K562 (cell line): ENCODE measurements at regions not wholly inside any gene's neighbourhood (a gene's known extent, or its start where the extent isn't known, plus 50 kb on each side); places are given as distances from the start of the nearest gene placed in this dataset.

Source experiments
- ATAC-seq: fragments of 200-7000 bp; cut with Tn5 transposase; 3 replicates; pipeline ENCODE4 v1.9.1; 2020; ENCODE audit warnings: moderate library complexity
- BruUV-seq: library from RNA; stranded (reverse); fragments of 400-500 nt; replicated peaks from 2 replicates; lab custom pipeline; 2021; lab: Mats Ljungman, UMichigan
- CTCF ChIA-PET: fragments of 300-600 bp; formaldehyde crosslinking; extraction: SDS; loops from one replicate; lab custom pipeline; 2021; ENCODE audit warnings: low intra/inter-chr PET ratio; lab: Yijun Ruan, JAX
- POLR2A ChIA-PET: fragments of 300-600, 350-650 bp; sonication (Branson Sonifier 250); formaldehyde crosslinking; extraction: SDS; loops from one replicate; lab custom pipeline; 2021; ENCODE audit warnings: antibody characterized with exemption, inconsistent platforms; lab: Yijun Ruan, JAX
- DNase-seq, 4 experiments: peaks; one replicate each; pipeline versions ENCODE4 v3.0.0 to v3.0.0-alpha.2; 2011 to 2018; ENCODE audit warnings: low spot score in 3 of 4, mixed read lengths in 3 of 4; ENCODE audit errors: extremely low read depth in 1 of 4
- FAIRE-seq: peaks from 2 replicates; lab custom pipeline; 2011; peaks lifted over from hg19 to GRCh38; lab: Jason Lieb, UNC
- H2AFZ ChIP-seq: 2 replicates; pipeline ENCODE4 v1.6.0; 2011; ENCODE audit warnings: low read depth, low read length, control low read depth, inconsistent platforms
- H3K27ac ChIP-seq: fragments of 200-600 bp; 3 replicates; pipeline ENCODE4 v1.8.0; 2011; ENCODE audit warnings: low read depth, mild to moderate bottlenecking, control low read depth, inconsistent platforms, low read length, moderate library complexity, mixed read lengths; ENCODE audit errors: extremely low read depth
- H3K27me3 ChIP-seq, 2 experiments: fragments of 300-600 bp in 1 of 2; 2 replicates in 1 of 2; 3 replicates in 1 of 2; pipeline versions ENCODE4 v1.6.0 to v1.8.0; 2011; ENCODE audit warnings: inconsistent platforms in 2 of 2, low read length in 2 of 2, mild to moderate bottlenecking in 1 of 2, mixed read lengths in 1 of 2, moderate library complexity in 1 of 2; ENCODE audit not compliant: control insufficient read depth in 2 of 2, insufficient read depth in 2 of 2
- H3K36me3 ChIP-seq: fragments of 300-600 bp; 3 replicates; pipeline ENCODE4 v1.8.0; 2011; ENCODE audit warnings: mild to moderate bottlenecking, low read length, inconsistent platforms; ENCODE audit not compliant: control insufficient read depth, insufficient read depth
- H3K4me1 ChIP-seq, 2 experiments: fragments of 200-600 bp in 1 of 2; replicated peaks in 1 of 2; 2 replicates in 1 of 2; 3 replicates in 1 of 2; pipeline versions ENCODE4 v1.5.1 to v1.8.0; 2011; ENCODE audit warnings: inconsistent platforms in 2 of 2, low read length in 2 of 2, mild to moderate bottlenecking in 1 of 2, mixed read lengths in 1 of 2, moderate library complexity in 1 of 2; ENCODE audit not compliant: control insufficient read depth in 2 of 2, insufficient read depth in 2 of 2
- H3K4me2 ChIP-seq: 2 replicates; pipeline ENCODE4 v1.6.1; 2011; ENCODE audit warnings: low read length, control low read depth, inconsistent platforms, mixed read lengths; ENCODE audit not compliant: insufficient read depth
- H3K4me3 ChIP-seq: fragments of 200-600 bp; sonication (generic), shearing (Covaris generic); 2 replicates; pipeline ENCODE4 v1.5.1; 2016; ENCODE audit warnings: control low read depth, inconsistent platforms
- H3K79me2 ChIP-seq: fragments of 200-600 bp; 3 replicates; pipeline ENCODE4 v1.8.0; 2011; ENCODE audit warnings: low read length, inconsistent platforms; ENCODE audit not compliant: control insufficient read depth, insufficient read depth
- H3K9ac ChIP-seq, 2 experiments: 2 replicates each; pipeline versions ENCODE4 v1.6.0 to v1.6.1; 2011; ENCODE audit warnings: low read depth in 2 of 2, low read length in 2 of 2, control low read depth in 1 of 2, inconsistent platforms in 1 of 2, mild to moderate bottlenecking in 1 of 2, mixed read lengths in 1 of 2; ENCODE audit not compliant: insufficient read depth in 1 of 2
- H3K9me1 ChIP-seq: one replicate; pipeline ENCODE4 v1.6.0; 2011; ENCODE audit warnings: inconsistent platforms, mild to moderate bottlenecking, low read length, moderate library complexity; ENCODE audit not compliant: control insufficient read depth, insufficient read depth
- H3K9me3 ChIP-seq: replicated peaks from 2 replicates; pipeline ENCODE4 v1.5.1; 2011; ENCODE audit warnings: low read depth, low read length, inconsistent platforms; ENCODE audit not compliant: control insufficient read depth, insufficient read depth
- H4K20me1 ChIP-seq: replicated peaks from 2 replicates; pipeline ENCODE4 v1.6.1; 2011; ENCODE audit warnings: low read length, inconsistent platforms, mixed read lengths; ENCODE audit not compliant: control insufficient read depth, insufficient read depth
- ETS1 ChIP-seq: conservative IDR thresholded peaks from 2 replicates; pipeline ENCODE4 v1.6.1; 2011; ENCODE audit warnings: low read depth, mild to moderate bottlenecking, low read length; ENCODE audit not compliant: control insufficient read depth
- EZH2 ChIP-seq: IDR thresholded peaks from 2 replicates; pipeline ENCODE4 v1.6.1; 2012; ENCODE audit warnings: low read depth, mild to moderate bottlenecking, inconsistent platforms, low read length, borderline replicate concordance
- NFE2 ChIP-seq: IDR thresholded peaks from 2 replicates; pipeline ENCODE4 v1.6.1; 2014; ENCODE audit warnings: antibody characterized with exemption, low read depth
- TRIM28 ChIP-seq: fragments of 450-650 bp; IDR thresholded peaks from 2 replicates; pipeline ENCODE4 v1.6.1; 2017
- ZBTB1 ChIP-seq: sonication (generic); formaldehyde crosslinking; IDR thresholded peaks from 2 replicates; pipeline ENCODE4 v1.8.1; 2023; ENCODE audit warnings: missing genetic modification reagents, low read depth, mild to moderate bottlenecking, borderline replicate concordance
- WGBS: fragments of 100-300 bp; shearing (Covaris generic); methylation state at CpG from one replicate; pipeline ENCODE4 v1.1.6; 2016; ENCODE audit warnings: low coverage, mixed read lengths; ENCODE audit not compliant: insufficient coverage; ENCODE audit errors: missing lambda C conversion rate; 5-methylcytosine and 5-hydroxymethylcytosine counted together
- in situ Hi-C: fragments of 300-500 bp; cut with MboI; formaldehyde crosslinking; loops from 4 replicates; pipeline ENCODE4 v1.15.0; 2018; ENCODE audit warnings: inconsistent platforms, mixed read lengths
- intact Hi-C: fragments of 100-400 bp; cut with micrococcal nuclease; formaldehyde crosslinking; loops from 2 replicates; pipeline ENCODE4 v1.14.2; 2022
- TF ChIP-seq, protein P1 (sequence below): fragments of 450-650 bp; formaldehyde crosslinking; IDR thresholded peaks from 2 replicates; pipeline ENCODE4 v1.4.0; 2020; ENCODE audit warnings: mild to moderate bottlenecking, moderate library complexity

DNA sequence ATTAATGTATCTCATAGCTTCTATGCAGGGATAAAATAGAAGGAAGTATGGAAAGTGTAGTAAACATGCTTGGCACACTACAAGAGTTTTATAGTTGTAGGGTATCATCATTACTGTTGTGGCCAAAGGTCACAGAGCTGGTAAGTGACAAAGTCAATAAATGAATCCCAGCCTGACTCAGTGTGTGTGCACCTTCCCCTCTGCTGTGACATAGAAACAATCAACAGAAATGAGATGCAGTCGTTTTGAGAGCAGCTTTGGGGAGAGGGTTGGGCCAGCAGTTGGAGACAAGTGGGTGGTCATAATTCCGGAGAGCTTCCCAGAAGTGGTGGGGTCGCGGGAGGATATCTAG, 82.4 kb upstream of the RBPJ start:
- BruUV-seq, result no TSS peak
- no peaks in the 10 kb centered on the region for H3K36me3 ChIP-seq
- no peak overlapping the region for H2AFZ ChIP-seq
- H3K27ac ChIP-seq, result no peak overlapping the region
- no peaks in the 10 kb centered on the region for H3K79me2 ChIP-seq
- ChIA-PET POLR2A (no interaction called here), CTCF (no interaction called here)
- TF ChIP-seq EZH2 (no peak), TRIM28 (no peak), NFE2 (no peak), ETS1 (no peak), ZBTB1 (CRISPR knock-in tag) (no peak)
- TF ChIP-seq, protein P1, sequence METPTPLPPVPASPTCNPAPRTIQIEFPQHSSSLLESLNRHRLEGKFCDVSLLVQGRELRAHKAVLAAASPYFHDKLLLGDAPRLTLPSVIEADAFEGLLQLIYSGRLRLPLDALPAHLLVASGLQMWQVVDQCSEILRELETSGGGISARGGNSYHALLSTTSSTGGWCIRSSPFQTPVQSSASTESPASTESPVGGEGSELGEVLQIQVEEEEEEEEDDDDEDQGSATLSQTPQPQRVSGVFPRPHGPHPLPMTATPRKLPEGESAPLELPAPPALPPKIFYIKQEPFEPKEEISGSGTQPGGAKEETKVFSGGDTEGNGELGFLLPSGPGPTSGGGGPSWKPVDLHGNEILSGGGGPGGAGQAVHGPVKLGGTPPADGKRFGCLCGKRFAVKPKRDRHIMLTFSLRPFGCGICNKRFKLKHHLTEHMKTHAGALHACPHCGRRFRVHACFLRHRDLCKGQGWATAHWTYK (CRISPR knock-in tag), result no peak
- intact Hi-C loops, result no loop called here
- no peak overlapping the region for H3K4me2 ChIP-seq
- DNase-seq (no peak), ATAC-seq (no peak), FAIRE-seq (no peak)
- H3K4me1 ChIP-seq, result no peaks in the 10 kb centered on the region
- no peaks in the 10 kb centered on the region for H3K9me3 ChIP-seq
- no peaks in the 10 kb centered on the region for H3K9me1 ChIP-seq
- WGBS, result 0% methylated on average over 4 of the region's 4 CpGs
- no peak overlapping the region for H3K9ac ChIP-seq
- H3K4me3 ChIP-seq, result no peak overlapping the region
- H4K20me1 ChIP-seq, result no peaks in the 10 kb centered on the region
- in situ Hi-C loops, result no loop called here
- H3K27me3 ChIP-seq, result peaks cover 8 to 17% of the 10 kb centered on the region in 2 experiments; a peak in 4 of 5 replicates
